Neural cell (in vitro differentiated cells): ENCODE measurements at regions not wholly inside any gene's neighbourhood (a gene's known extent, or its start where the extent isn't known, plus 50 kb on each side); places are given as distances from the start of the nearest gene placed in this dataset.

Source experiments
- H2AFZ ChIP-seq: fragments of 200-600, 300-800 bp; sonication (generic), shearing (Covaris generic); 2 replicates; pipeline ENCODE4 v1.6.0; 2014; ENCODE audit warnings: low read depth, mild to moderate bottlenecking, antibody characterized with exemption, low read length, moderate library complexity
- H3F3A ChIP-seq: fragments of 200-600 bp; shearing (Covaris generic); 2 replicates; pipeline ENCODE4 v1.6.1; 2016; ENCODE audit warnings: mild to moderate bottlenecking, moderate library complexity, mixed read lengths, antibody characterized with exemption, low read length; ENCODE audit not compliant: insufficient read depth, poor library complexity, severe bottlenecking
- H3K27ac ChIP-seq: fragments of 200-600, 300-800 bp; sonication (generic), shearing (Covaris generic); 2 replicates; pipeline ENCODE4 v1.5.1; 2014; ENCODE audit warnings: mild to moderate bottlenecking, low read length, moderate library complexity
- H3K27me3 ChIP-seq: fragments of 300-800, 200-600 bp; sonication (generic), shearing (Covaris generic); 2 replicates; pipeline ENCODE4 v1.6.0; 2014; ENCODE audit warnings: mild to moderate bottlenecking, low read depth, low read length, moderate library complexity; ENCODE audit not compliant: insufficient read depth
- H3K36me3 ChIP-seq: fragments of 300-800, 200-600 bp; sonication (generic), shearing (Covaris generic); 2 replicates; pipeline ENCODE4 v1.5.1; 2014; ENCODE audit warnings: mild to moderate bottlenecking, antibody characterized with exemption, low read length, moderate library complexity; ENCODE audit not compliant: insufficient read depth
- H3K4me2 ChIP-seq: fragments of 300-800, 200-600 bp; sonication (generic), shearing (Covaris generic); 2 replicates; pipeline ENCODE4 v1.6.0; 2014; ENCODE audit warnings: mild to moderate bottlenecking, low read length
- H3K4me3 ChIP-seq: fragments of 300-800, 200-600 bp; sonication (generic), shearing (Covaris generic); 2 replicates; pipeline ENCODE4 v1.5.1; 2014; ENCODE audit warnings: mild to moderate bottlenecking, low read length, moderate library complexity
- H3K79me2 ChIP-seq: fragments of 200-600 bp; shearing (Covaris generic); replicated peaks from 2 replicates; pipeline ENCODE4 v1.6.0; 2014; ENCODE audit warnings: mild to moderate bottlenecking, low read length, moderate library complexity; ENCODE audit not compliant: insufficient read depth
- H3K9ac ChIP-seq: fragments of 300-800, 200-600 bp; sonication (generic), shearing (Covaris generic); 2 replicates; pipeline ENCODE4 v1.6.1; 2016; ENCODE audit warnings: mild to moderate bottlenecking, low read length, mixed read lengths
- H3K9me2 ChIP-seq: fragments of 200-600 bp; shearing (Covaris generic); 2 replicates; pipeline ENCODE4 v1.6.1; 2016; ENCODE audit warnings: mild to moderate bottlenecking, low read length, mixed read lengths; ENCODE audit not compliant: insufficient read depth
- H3K9me3 ChIP-seq: fragments of 200-600, 300-800 bp; sonication (generic), shearing (Covaris generic); 2 replicates; pipeline ENCODE4 v1.6.1; 2016; ENCODE audit warnings: mild to moderate bottlenecking, mixed run types, low read length, moderate library complexity, mixed read lengths
- H4K20me1 ChIP-seq: fragments of 200-600 bp; shearing (Covaris generic); 2 replicates; pipeline ENCODE4 v1.6.1; 2016; ENCODE audit warnings: mild to moderate bottlenecking, mixed run types; ENCODE audit not compliant: insufficient read depth
- CTCF ChIP-seq: fragments of 450-650 bp; IDR thresholded peaks from 2 replicates; pipeline ENCODE4 v1.5.1; 2014; ENCODE audit warnings: antibody characterized with exemption, mild to moderate bottlenecking, moderate library complexity; ENCODE audit not compliant: poor library complexity, severe bottlenecking
- EP300 ChIP-seq: fragments of 450-650 bp; conservative IDR thresholded peaks from 2 replicates; pipeline ENCODE4 v1.6.1; 2014; ENCODE audit warnings: antibody characterized with exemption, mild to moderate bottlenecking, moderate library complexity; ENCODE audit not compliant: poor library complexity, severe bottlenecking
- EZH2 ChIP-seq: fragments of 200-600, 300-800 bp; shearing (Covaris generic), sonication (generic); IDR thresholded peaks from 2 replicates; pipeline ENCODE4 v1.6.1; 2014; ENCODE audit warnings: antibody characterized with exemption, low read length, borderline replicate concordance, mild to moderate bottlenecking; ENCODE audit not compliant: insufficient read depth, poor library complexity, severe bottlenecking
- MXI1 ChIP-seq: fragments of 450-650 bp; conservative IDR thresholded peaks from 2 replicates; pipeline ENCODE4 v1.6.1; 2014; ENCODE audit warnings: antibody characterized with exemption, mild to moderate bottlenecking; ENCODE audit not compliant: poor library complexity, severe bottlenecking
- POLR2AphosphoS5 ChIP-seq: IDR thresholded peaks from 2 replicates; pipeline ENCODE4 v1.6.1; 2012
- RAD21 ChIP-seq: fragments of 450-650 bp; conservative IDR thresholded peaks from 2 replicates; pipeline ENCODE4 v1.6.1; 2014; ENCODE audit warnings: antibody characterized with exemption, mild to moderate bottlenecking, moderate library complexity
- SMC3 ChIP-seq: fragments of 450-650 bp; conservative IDR thresholded peaks from 2 replicates; pipeline ENCODE4 v1.6.1; 2014; ENCODE audit warnings: antibody characterized with exemption, mild to moderate bottlenecking, moderate library complexity; ENCODE audit not compliant: poor library complexity
- TAF1 ChIP-seq: IDR thresholded peaks from 2 replicates; pipeline ENCODE4 v1.6.1; 2012; ENCODE audit warnings: low read depth
- TF ChIP-seq, protein P1 (sequence below): IDR thresholded peaks from 2 replicates; pipeline ENCODE4 v1.6.1; 2012; ENCODE audit warnings: borderline replicate concordance

GRCh38 chr10:10346390-10347150 lies 671.1 kb upstream of the CELF2 start:
- no peak for TF ChIP-seq EP300
- TF ChIP-seq, protein P1, sequence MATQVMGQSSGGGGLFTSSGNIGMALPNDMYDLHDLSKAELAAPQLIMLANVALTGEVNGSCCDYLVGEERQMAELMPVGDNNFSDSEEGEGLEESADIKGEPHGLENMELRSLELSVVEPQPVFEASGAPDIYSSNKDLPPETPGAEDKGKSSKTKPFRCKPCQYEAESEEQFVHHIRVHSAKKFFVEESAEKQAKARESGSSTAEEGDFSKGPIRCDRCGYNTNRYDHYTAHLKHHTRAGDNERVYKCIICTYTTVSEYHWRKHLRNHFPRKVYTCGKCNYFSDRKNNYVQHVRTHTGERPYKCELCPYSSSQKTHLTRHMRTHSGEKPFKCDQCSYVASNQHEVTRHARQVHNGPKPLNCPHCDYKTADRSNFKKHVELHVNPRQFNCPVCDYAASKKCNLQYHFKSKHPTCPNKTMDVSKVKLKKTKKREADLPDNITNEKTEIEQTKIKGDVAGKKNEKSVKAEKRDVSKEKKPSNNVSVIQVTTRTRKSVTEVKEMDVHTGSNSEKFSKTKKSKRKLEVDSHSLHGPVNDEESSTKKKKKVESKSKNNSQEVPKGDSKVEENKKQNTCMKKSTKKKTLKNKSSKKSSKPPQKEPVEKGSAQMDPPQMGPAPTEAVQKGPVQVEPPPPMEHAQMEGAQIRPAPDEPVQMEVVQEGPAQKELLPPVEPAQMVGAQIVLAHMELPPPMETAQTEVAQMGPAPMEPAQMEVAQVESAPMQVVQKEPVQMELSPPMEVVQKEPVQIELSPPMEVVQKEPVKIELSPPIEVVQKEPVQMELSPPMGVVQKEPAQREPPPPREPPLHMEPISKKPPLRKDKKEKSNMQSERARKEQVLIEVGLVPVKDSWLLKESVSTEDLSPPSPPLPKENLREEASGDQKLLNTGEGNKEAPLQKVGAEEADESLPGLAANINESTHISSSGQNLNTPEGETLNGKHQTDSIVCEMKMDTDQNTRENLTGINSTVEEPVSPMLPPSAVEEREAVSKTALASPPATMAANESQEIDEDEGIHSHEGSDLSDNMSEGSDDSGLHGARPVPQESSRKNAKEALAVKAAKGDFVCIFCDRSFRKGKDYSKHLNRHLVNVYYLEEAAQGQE = no peak
- TF ChIP-seq TAF1 = no peak
- TF ChIP-seq RAD21 = no peak
- TF ChIP-seq SMC3 = no peak
- no peak for TF ChIP-seq CTCF
- no peak for TF ChIP-seq POLR2AphosphoS5
- TF ChIP-seq EZH2 = no peak
- TF ChIP-seq MXI1 = no peak
- Histone ChIP-seq H3K79me2 (no peaks in the 10 kb centered on the region), H3K9ac (no peak overlapping the region), H3K36me3 (no peaks in the 10 kb centered on the region), H3K9me2 (no peaks in the 10 kb centered on the region), H4K20me1 (no peaks in the 10 kb centered on the region), H3K27ac (no peak overlapping the region), H2AFZ (no peak overlapping the region), H3K4me2 (no peak overlapping the region), H3K9me3 (no peaks in the 10 kb centered on the region), H3F3A (no peaks in the 10 kb centered on the region), H3K4me3 (no peak overlapping the region), H3K27me3 (no peaks in the 10 kb centered on the region)

GRCh38 chr10:10350050-10350449 lies 667.6 kb upstream of the CELF2 start:
- H3K9me3 ChIP-seq = no peaks in the 10 kb centered on the region
- no peak overlapping the region for H3K9ac ChIP-seq
- no peak for TF ChIP-seq TAF1
- no peak for TF ChIP-seq SMC3
- TF ChIP-seq MXI1 = no peak
- TF ChIP-seq, protein P1 = no peak
- no peak for TF ChIP-seq EZH2
- no peak for TF ChIP-seq CTCF
- no peak for TF ChIP-seq EP300
- no peak overlapping the region for H2AFZ ChIP-seq
- H4K20me1 ChIP-seq = no peaks in the 10 kb centered on the region
- H3K4me3 ChIP-seq = no peak overlapping the region
- H3K27me3 ChIP-seq = no peaks in the 10 kb centered on the region
- H3K36me3 ChIP-seq = no peaks in the 10 kb centered on the region
- no peaks in the 10 kb centered on the region for H3K9me2 ChIP-seq
- no peak overlapping the region for H3K27ac ChIP-seq
- H3F3A ChIP-seq = no peaks in the 10 kb centered on the region
- no peaks in the 10 kb centered on the region for H3K79me2 ChIP-seq
- no peak overlapping the region for H3K4me2 ChIP-seq
